GM12892 (cell line): ENCODE measurements at regions not wholly inside any gene's neighbourhood (a gene's known extent, or its start where the extent isn't known, plus 50 kb on each side); places are given as distances from the start of the nearest gene placed in this dataset.

Source experiments
- DNase-seq: peaks from one replicate; pipeline ENCODE4 v3.0.0; 2011; ENCODE audit not compliant: insufficient read length
- FAIRE-seq: peaks from 2 replicates; lab custom pipeline; 2011; peaks lifted over from hg19 to GRCh38; lab: Jason Lieb, UNC
- POLR2A ChIP-seq: IDR thresholded peaks from 2 replicates; pipeline ENCODE4 v1.6.1; 2011; ENCODE audit warnings: low read depth, low read length, control low read depth
- POLR2AphosphoS5 ChIP-seq: IDR thresholded peaks from 2 replicates; pipeline ENCODE4 v1.6.1; 2011; ENCODE audit warnings: low read depth, low read length, control low read depth
- TAF1 ChIP-seq: IDR thresholded peaks from 2 replicates; pipeline ENCODE4 v1.6.1; 2011; ENCODE audit warnings: low read depth, mild to moderate bottlenecking, control low read depth, low read length, borderline replicate concordance

GRCh38 chr18:2302628-2303516, 268.4 kb downstream of the METTL4 start:
- TF ChIP-seq POLR2A: no peak
- TF ChIP-seq TAF1: no peak
- TF ChIP-seq POLR2AphosphoS5: no peak
- FAIRE-seq (no peak), DNase-seq (no peak)

GRCh38 chr18:2303517-2304238, 267.6 kb downstream of the METTL4 start:
- FAIRE-seq (no peak), DNase-seq (no peak)
- no peak for TF ChIP-seq POLR2AphosphoS5
- no peak for TF ChIP-seq TAF1

- no peak for DNase-seq
- no peak for FAIRE-seq
- TF ChIP-seq POLR2AphosphoS5 (no peak), POLR2A (no peak), TAF1 (no peak)
Observed at GRCh38 chr18:2304378-2305175, 266.7 kb downstream of the METTL4 start.

- no peak for FAIRE-seq
- no peak for TF ChIP-seq POLR2AphosphoS5
- no peak for TF ChIP-seq TAF1
- TF ChIP-seq POLR2A: no peak
- no peak for DNase-seq
Observed at GRCh38 chr18:2306606-2307005, 264.7 kb downstream of the METTL4 start.

GRCh38 chr18:2310886-2311285, 260.4 kb downstream of the METTL4 start:
- TF ChIP-seq POLR2AphosphoS5: no peak
- TF ChIP-seq POLR2A: no peak
- no peak for TF ChIP-seq TAF1
- no peak for FAIRE-seq
- no peak for DNase-seq

- DNase-seq: no peak
- no peak for FAIRE-seq
- TF ChIP-seq POLR2A (no peak), TAF1 (no peak), POLR2AphosphoS5 (no peak)
Observed at GRCh38 chr18:2312440-2312839, 258.9 kb downstream of the METTL4 start.

GRCh38 chr18:2313332-2313731, 258.0 kb downstream of the METTL4 start:
- DNase-seq: no peak
- FAIRE-seq: no peak
- TF ChIP-seq POLR2A: no peak
- no peak for TF ChIP-seq TAF1
- TF ChIP-seq POLR2AphosphoS5: no peak

GRCh38 chr18:2316082-2316750, 255.1 kb downstream of the METTL4 start:
- FAIRE-seq (no peak), DNase-seq (no peak)
- TF ChIP-seq TAF1 (no peak), POLR2A (no peak), POLR2AphosphoS5 (no peak)

- no peak for FAIRE-seq
- DNase-seq: no peak
- no peak for TF ChIP-seq TAF1
- TF ChIP-seq POLR2AphosphoS5: no peak
- TF ChIP-seq POLR2A: no peak
Observed at GRCh38 chr18:2316751-2317696, 254.3 kb downstream of the METTL4 start.

GRCh38 chr18:2324459-2324858, 246.8 kb downstream of the METTL4 start:
- TF ChIP-seq TAF1 (no peak), POLR2A (no peak), POLR2AphosphoS5 (no peak)
- FAIRE-seq (no peak), DNase-seq (no peak)

- FAIRE-seq (no peak), DNase-seq (no peak)
- TF ChIP-seq TAF1 (no peak), POLR2AphosphoS5 (no peak), POLR2A (no peak)
Observed at GRCh38 chr18:2325308-2325849, 245.9 kb downstream of the METTL4 start.
